Activated CD8-positive, alpha-beta memory T cell treated with anti-CD3 and anti-CD28 coated beads, Interleukin-2, amount 50 U/mL, for 4 hours (primary cell): ENCODE measurements at regions not wholly inside any gene's neighbourhood (a gene's known extent, or its start where the extent isn't known, plus 50 kb on each side); places are given as distances from the start of the nearest gene placed in this dataset.

Source experiments
- DNase-seq: peaks from one replicate; pipeline ENCODE4 v3.0.0-alpha.2; 2020

DNA sequence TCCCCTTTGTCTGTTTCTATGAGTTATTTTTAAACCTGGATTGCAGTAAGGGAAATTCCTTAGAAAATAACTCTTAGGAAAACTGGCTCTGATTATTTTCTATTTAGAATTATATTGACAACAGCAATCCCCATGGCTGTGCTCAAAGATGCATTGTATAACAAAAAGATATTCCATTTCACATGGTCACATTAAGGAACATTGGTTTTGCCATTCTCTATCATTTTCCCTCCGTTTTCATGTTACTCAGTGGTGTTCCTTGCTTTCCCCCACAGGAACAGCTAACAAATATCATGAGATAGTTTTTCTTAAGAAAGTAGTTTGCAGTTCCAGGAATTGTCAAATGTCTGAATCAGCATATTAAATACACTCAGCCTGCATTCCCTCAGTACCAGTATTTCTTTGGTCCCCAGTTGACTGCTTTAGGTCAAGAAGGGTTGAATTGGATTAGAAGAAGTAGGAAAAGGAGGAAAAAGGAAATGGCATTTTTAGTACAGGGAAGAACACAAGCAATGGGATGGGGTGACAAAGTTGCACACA is 436.7 kb downstream of the TNS3 start:
- DNase-seq = no peak

DNA sequence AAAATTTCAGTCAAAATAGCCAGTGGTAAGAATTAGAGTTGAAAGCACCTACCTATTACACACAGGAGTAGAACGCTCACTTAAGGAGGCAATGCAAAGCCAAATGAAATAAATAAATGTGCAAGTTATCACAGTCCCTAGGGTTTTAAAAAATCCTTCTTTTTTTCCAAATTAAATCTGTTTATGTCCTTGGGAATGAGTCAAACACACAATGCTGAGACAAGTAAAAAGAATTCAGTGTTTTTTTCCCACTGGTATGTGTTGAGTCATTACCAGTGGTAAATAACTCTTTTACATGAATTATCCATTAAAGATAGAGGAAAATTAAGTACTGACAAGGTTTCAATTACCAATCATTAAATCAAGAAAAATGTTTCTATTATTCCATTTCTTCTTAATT is 438.6 kb downstream of the TNS3 start:
- DNase-seq = no peak

GRCh38 chr7:47142867-47143175 is 439.1 kb downstream of the TNS3 start:
- DNase-seq = no peak

DNA sequence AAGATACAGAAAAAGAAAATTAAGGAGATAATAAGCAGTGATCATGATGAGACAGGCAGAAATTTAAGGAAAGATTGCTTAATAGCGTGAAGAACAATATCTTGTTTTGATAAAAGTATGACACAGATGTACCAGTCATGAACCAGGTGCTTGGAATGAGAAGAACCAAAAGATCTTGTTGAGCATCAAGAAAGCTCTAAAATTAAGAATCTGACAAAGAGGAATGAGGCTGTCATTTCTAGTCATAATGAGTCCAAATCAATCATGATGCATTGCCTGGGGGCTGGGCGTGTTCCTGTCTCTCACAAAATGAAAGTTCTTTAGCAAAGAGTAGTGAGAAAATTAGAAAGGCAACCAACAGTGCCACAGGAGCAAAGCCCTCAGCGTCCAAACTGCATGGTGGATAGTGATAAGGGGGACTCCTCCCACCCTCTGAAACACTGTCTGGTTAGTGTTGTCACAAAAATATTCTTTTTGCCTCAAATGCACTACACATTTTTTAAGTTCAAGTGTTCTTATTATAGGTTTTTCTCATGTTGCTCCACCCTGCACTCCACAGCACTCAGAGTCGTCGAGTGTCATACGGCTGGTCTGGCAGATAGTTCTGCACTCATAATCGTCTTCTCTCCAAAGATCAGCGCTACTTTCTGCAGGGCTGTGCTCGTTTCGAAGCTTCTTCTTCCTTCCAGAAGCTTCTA is 439.6 kb downstream of the TNS3 start:
- no peak for DNase-seq

GRCh38 chr7:47132471-47132870 is 449.4 kb downstream of the TNS3 start:
- no peak for DNase-seq

DNA sequence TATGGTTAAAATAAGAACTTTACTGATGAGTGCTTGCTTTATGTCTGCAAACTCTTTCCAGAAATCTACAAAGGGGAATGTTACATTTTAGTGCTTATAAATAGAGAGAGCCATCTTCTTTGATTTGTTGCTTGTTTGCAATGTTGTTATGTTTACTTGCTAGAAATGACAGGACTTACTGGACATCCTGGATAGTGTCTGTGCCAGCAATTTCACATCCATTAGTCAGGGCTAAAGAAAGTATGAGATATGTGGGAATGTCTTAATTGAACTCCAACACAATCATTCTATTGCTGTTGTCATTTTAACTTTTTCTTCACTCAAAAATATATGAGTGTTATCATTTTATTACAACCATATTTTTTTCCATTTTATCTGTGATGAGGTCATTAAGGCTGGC is 453.2 kb downstream of the TNS3 start:
- DNase-seq = no peak

DNA sequence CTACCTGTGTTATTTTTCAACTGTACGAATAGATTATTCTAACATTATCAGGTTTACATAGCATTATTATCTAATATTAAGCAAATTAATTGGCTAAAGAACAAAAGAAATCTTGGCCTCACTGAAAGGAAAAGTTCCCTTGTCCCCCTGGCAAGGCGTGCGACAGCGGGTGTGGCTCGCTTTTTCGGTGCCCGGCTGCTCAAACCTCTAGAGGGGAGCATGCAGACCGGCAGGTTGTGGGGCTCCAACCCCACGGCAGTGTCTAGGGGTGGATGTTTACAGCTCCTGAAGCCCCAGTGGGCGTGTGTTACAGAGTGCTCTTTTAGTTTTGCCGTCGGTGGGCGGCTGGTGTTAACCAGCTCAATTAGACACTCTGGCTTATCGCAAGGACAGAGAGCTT is 456.4 kb downstream of the TNS3 start:
- no peak for DNase-seq

DNA sequence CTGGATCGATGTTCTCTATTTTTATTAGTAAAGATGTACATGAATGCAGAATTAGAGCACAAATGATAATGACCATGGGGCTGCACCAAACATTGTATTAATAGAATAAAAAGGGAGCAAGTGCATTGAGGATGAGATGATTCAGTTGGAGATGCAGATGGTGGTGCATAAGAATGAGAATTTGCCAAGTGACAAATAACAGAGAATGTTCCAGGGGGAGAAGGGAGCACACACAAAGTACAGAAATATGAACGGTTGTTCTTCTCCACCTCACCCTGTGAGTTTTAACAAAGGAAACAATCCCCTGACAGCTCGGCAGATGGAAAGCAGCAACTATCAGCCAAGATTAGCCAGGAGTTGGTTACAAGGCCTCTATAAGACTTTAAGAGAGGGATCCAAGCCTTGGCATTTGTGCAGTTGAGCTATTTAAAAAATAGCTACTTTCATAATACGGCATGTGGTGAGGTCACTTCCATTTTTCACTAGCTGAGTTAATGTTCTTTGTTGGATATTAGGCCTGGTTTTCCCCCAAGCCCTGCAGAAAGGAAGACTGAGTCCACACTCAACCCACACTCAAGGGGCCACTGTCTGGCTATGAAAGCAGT is 462.5 kb downstream of the TNS3 start:
- no peak for DNase-seq

- DNase-seq = no peak
Measured at GRCh38 chr7:47104206-47104549, 477.7 kb downstream of the TNS3 start.

DNA sequence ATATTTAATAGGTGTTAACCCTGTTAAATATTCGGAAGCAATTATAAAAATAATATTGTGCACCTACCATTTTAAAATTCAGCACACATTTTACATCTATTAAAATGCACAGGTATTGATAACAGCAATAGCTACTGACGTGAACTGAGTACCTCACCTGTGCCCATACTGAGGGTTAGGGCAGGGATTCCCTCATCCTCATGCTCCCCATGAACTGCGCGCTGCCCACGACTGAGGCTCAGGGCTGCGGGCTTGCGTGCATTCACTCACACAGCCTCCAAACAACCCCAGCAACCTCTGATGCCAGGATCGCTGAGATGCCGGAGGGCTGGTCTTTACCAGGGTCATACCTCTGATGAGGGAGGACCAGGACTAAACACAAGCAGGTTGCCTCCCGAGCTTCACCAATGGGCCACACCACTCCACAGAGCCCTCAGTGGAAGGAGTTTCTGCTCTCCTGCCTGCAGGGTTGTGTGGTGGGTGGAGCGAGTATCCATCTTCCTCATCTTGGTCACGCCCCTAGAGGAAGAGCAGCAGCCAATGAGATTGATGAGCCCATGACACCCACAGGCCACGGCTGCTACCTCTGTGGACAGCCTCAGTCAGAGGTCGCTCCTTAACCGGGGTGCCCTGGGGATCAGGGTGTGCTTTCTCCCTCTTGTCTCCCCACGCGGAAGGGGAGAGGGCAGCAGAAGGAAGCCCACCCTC is 478.3 kb downstream of the TNS3 start:
- DNase-seq = no peak

DNA sequence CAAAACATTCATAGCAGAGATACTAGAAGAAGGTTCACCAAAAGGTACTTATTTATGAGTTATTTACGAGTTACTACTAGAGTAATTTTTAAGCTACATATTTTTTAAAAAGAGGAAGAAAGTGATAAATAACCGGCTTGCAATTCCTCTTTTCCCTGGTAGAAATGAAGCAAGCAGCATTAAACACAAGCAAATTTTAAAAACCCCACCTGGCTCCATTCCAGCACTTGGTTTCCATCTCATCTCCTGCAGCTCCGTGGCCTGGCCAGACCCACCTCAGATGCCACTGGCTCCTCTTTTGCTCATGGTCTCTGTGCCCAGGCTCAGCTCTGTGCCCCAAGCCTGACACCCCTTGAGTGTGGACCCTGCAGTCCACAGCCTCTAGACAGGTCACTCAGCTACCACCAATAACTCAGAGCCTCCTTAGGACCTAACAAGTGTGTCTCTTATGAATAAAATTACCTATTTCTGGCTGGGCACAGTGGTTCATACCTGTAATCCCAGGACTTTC is 479.5 kb downstream of the TNS3 start:
- DNase-seq = no peak

DNA sequence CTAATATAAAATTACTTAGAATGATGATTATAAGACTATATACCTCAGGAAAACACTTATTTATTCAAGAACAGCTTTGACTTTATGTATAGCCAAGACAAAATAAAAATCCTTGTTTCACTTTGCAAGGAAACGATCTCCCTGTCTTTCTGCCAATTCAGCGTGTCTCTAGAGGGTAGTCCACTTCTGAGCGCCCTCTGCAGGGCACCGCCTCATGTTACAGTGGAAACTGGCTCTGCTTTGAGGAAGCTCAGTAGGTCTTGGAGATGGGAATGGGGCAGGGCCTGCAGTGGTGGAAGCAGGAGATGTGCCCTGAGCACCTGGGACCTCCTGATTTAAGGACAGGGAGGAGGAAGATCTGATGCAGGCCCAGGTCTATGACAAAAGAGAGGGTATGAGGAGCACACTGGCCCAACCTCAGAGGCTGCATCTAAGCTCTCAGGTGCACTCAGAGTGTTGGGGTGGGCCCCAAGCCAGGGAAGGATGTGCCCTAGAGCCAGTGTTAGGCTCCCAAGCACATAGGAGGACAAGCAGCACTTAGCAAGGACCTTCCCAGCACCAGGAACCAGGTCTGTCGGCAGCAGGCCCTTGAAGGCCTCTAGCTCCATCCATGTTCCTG is 481.0 kb downstream of the TNS3 start:
- no peak for DNase-seq

DNA sequence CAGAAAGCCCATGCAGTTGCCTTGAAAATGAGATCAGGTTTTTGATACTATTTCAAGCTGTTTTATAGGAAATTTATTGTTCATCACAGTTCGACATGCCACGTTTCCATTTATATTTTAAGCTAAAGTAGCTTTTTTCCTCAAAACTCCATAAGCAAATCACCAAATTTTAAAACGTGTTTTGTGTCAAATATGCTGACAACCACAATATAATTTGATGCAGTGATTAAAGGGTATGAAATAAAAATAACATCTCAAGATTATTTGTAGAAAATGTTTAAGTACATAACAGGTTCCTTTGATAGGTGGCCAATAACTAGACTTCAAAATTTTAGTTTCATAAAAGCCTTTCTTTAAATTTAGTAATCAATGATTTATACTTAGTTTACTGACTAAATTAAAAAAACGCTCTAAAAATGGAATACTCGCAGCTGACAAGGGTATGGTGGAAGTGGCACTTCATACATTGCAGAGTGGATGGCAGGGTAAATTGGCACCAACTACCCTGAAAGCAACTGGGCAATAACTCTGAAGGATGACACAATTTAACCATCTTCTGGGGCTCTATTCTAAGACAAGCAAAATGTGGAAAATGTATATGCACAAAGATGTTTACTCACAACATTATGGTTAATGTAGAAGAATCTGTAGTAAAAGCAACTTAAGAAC is 481.6 kb downstream of the TNS3 start:
- no peak for DNase-seq

DNA sequence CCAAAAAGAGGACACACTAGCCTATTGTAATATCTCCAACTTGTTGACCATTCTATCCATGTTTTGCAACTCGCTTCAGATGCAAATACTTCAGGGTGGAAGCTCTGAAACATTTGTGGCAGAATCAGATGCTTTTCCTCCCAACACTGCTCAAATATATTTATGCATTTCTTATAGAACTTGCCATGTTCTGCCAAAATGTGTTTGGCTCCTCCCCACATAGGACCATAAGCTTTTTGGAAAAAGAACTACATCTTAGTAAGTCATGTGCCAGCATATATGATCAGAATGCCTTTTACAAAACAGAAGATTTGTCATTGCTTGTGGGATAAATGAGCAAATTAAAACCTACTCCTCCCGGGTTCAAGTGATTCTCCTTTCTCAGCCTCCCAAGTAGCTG is 484.5 kb downstream of the TNS3 start:
- no peak for DNase-seq

- no peak for DNase-seq
Measured at GRCh38 chr7:47095946-47096345, 486.0 kb downstream of the TNS3 start.

DNA sequence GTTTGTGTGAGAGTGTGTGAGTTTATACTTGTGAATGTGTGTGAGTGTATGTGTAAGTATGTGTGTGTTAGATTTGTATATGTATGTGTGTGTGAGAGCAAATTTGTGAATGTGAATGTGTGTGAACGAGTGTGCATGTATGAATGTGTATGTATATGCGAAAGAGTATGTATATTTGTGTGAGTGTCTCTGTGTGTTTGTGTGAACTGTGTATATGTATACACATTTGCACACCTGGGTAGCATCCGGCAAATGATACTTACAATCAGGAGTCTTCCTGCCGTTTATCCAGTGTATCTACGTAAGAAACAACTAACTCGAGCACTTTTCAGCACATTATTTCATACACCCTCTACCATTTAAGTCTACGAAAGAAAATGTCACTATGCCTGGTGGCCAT is 487.4 kb downstream of the TNS3 start:
- no peak for DNase-seq

DNA sequence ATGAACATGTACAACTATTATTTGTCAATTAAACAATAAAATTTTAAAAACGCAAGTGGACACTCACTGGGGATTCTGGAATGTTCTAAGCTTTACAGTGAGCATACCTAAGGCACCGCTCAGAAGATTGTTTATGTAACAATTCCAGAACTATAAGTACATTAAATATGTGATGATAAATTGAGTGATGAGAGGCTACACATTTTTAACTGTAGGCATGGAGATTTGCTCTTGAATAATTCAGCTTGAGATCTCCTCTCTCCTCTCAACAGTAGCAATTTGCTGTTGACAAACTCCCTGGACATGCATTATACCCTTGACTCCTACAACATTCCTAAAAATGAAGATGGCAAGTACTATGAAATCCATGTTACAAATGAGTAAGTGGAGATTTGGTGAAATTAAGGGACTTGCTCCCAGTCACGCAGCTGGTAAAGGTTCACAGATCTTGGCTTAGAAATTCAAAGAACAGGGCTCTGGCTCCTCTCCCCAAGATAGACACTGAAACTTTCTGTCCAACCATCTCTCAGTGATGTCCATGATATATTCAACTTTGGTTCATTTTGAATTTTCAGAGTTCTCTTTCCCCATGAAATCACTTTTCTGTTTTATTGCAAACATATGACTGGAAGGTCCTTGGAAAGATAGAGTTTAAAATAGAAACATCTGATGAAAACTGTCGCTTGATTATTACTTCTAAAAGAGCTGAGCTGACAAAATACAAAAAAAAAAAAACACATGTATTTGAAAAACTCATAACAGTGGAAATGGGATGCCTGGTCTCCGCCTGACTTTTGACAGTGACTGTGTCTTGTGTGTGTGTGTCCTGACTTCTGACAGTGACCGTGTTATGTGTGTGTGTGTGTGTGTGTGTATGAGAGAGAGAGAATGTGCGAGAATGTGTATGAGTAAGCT is 488.3 kb downstream of the TNS3 start:
- no peak for DNase-seq

DNA sequence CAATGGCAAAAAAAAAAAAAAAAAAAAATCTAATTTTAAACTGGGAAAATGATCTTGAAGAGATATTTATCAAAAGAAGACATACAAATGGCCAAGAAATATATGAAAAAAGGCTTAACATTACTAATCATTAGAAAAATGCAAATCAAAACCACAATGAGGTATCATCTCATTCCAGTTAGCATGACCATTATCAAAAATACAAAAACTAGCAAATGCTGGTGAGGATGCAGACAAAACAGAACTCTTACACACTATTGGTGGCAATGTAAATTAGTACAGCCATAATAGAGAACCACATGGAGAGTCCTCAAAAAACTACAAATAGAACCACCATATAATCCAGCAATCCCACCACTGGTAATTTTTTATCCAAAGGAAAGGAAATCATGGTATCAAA is 489.6 kb downstream of the TNS3 start:
- DNase-seq = no peak

DNA sequence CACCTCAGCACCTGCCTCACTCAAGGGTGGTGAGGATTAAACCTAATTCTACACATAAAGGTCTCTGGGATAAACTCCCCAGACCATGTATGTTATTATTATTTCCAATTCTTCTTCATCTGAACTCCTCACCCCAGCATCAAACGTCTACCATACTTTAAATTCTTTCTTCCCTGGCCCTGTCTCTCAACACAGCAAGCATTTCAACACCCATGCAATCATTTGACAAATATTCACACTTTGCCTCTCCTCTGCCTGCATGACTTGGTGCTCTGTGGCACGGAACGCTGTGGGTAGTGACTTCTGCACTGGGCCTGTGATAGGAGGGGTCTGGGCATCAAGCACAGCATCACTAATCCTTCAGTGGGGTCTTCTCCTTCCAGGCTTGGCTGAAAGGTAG is 490.8 kb downstream of the TNS3 start:
- DNase-seq = no peak

- no peak for DNase-seq
Measured at GRCh38 chr7:47089461-47089860, 492.4 kb downstream of the TNS3 start.

GRCh38 chr7:47089068-47089417 is 492.9 kb downstream of the TNS3 start:
- DNase-seq = no peak
